Activated CD4-positive, alpha-beta T cell treated with anti-CD3 and anti-CD28 coated beads for 4 hours (primary cell): ENCODE measurements at regions not wholly inside any gene's neighbourhood (a gene's known extent, or its start where the extent isn't known, plus 50 kb on each side); places are given as distances from the start of the nearest gene placed in this dataset.
"Not testable (repeated sequence)": the region's sequence is repeated elsewhere in the genome, so short reads cannot be mapped to it uniquely, and the experiment has no call there.

Source experiments
- DNase-seq, 2 donors: peaks; one replicate each; pipeline ENCODE4 v3.0.0-alpha.2; 2020

DNA sequence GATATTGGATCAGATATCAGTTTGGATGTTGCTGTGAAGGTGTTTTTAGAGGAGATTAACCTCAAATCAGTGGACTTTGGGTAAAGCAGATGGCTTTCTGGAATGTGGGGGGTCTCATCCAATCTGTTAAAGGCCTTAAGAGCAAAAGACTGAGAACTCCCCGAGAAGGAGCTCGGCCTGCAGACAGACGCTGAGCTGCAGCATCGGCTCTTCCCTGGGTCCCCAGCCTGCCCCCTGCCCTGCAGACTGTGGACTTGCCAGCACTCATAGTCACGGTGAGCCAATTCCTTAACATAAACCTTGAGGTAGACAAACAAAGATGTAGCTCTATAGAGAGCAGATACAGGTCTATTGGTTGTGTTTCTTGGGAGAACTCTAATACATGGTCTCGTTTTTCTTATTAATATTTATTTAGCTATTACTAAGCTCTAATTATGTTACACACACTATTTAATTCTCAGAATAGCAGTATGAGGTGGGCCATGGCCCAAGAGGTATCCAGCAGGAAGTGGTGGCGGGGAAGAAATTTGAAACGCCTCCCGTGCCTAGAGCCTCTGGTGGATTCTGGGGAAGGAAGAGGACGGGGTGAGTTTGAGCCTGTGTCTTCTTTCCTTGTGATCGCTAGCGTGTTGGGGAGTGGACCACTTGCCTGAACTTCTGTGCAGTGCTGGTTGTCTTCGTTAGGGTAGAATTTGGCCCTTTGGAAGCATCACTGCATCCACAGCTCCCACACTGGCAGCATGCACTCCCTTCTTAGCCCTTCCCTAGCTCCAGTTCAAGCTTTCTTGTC is 305.3 kb downstream of the TEX29 start:
- DNase-seq = no peak

GRCh38 chr13:111626371-111627305 is 306.2 kb downstream of the TEX29 start:
- DNase-seq = no peak

DNA sequence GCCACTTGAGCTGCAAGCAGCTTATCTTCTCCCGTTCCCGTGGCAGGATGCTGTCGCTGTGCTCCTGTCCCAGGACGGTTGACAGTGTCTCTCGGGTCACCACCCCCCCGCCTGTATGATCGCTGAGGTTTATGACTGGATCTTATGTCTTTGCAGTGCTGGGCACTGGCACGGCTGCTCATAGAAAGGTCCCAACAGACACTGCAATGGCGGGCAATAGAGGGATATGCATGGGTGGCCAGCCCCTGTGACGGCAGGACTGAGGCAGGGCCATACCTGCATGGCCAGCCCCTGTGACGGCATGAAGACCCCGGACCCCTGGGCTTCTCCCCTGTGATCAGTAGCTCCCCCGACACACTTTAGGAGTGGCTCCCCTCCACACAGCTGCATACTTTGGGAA is 307.2 kb downstream of the TEX29 start:
- DNase-seq = no peak

DNA sequence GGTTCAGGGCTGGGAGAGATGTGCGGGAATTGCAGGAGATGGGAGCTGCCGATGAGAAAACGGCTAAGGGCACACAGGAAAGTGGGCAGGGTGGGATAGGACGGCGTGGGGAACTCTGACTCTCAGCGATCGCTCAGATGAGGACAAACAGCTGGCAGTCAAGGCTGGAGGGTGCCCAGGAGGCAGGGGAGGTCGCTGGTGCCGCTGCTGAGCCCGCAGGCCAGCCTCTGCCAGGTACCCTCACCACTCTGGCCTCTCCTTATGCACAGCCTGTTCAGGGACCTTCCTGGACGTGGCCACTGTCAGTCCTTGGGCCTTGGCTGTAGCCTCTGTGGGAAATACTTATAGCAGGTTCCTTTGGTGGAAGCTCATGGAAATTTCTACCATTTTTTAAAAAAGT is 308.6 kb downstream of the TEX29 start:
- DNase-seq = no peak

DNA sequence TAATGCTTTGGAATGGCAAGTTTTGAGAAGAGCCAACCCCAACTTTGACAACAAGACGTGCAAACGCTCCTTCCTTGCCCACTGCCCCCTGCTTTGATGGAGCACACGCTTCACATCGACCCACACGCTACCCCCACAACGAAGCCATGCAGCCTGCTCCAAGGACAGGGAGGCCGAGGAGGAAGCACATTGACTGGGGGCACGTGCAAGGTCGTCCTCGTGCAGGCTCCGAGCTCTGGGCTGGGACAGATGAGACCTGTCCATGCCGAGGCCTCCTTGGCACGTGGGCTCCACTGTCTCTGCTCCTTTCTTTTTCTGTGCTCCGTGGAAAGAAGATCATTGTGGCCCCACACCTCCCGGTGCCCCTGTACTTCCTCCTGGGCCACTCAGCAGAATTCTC is 309.0 kb downstream of the TEX29 start:
- DNase-seq = no peak

DNA sequence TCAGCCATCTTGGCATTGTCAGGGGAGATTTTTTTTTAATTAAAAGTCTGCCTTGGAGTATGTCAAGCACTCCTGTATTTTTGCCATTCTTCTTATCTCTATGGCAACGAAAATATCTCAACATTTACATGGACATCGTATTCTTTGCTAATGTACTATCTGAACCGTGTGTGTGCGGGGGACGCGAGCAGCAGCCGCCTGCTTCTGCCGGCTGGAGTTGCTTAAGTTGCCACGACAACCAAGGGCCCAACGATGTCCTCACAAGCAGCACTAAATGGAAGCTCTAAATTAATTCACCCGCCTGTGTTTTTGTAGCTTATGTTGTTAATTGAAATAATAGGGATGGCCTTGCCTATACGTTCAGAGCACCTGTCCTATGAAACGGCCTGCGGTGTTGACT is 309.5 kb downstream of the TEX29 start:
- DNase-seq = no peak

DNA sequence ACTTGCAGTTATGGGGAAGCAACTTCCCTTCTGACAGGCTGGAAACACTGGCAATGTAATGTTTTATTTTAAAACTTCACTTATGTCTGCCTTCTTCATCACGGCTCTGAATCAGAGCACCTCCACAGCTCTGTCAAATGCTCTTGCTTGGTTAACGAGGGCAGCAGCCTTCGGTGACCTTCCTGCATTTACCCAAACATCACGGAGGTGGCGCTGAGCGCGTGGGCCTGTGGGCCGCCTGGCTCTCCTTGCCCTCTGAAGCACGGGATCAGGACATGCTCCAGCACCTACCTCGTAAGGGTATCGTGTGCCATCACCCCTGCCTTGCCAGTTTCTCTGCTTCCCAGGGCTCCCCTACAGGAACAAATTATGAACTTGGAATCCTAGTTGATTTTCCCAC is 310.0 kb downstream of the TEX29 start:
- DNase-seq = no peak

- not testable (repeated sequence) for DNase-seq
Measured at GRCh38 chr13:111631271-111631670, 310.8 kb downstream of the TEX29 start.

GRCh38 chr13:111632906-111633305 is 312.5 kb downstream of the TEX29 start:
- DNase-seq = no peak

GRCh38 chr13:111633401-111633800 is 313.0 kb downstream of the TEX29 start:
- DNase-seq = no peak

- DNase-seq = no peak
Measured at GRCh38 chr13:111634410-111634809, 314.0 kb downstream of the TEX29 start.

- DNase-seq = no peak
Measured at GRCh38 chr13:111636271-111636670, 315.8 kb downstream of the TEX29 start.

DNA sequence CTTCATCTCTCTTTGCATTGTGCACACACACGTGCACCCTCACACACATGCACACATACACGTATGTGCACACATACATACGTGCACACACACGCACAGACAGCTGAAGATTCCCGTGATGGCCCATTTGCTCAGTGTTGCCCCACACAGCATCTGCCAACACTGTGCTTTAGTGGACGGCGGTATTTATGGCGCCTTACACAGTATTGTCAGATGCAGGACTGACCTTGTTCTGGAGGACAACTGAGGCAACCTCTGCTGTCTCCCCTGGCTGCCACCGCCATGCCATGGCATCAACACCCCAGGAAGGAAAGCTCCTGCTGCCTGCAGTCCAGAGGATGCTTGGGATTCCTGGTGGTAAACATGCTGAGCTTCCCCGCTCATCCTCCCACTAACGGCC is 316.4 kb downstream of the TEX29 start:
- DNase-seq = no peak

DNA sequence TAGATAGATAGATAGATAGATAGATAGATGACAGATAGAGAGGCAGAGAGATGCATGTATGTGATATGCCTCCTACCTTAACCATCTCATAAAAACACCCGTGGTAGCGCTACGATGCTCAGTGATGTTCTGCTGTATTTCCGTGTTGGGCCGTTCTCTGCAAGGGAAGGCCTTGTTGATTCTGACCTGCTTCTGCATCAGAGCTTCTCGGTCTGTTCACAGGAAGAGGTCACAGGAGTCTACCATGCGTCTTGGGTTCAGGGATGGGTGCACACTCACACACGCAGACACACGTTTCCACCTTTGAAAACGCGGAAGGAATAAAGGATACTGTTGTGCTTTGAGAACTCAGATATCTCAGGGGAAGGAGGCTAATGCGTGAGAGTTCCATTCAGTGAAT is 316.9 kb downstream of the TEX29 start:
- no peak for DNase-seq

DNA sequence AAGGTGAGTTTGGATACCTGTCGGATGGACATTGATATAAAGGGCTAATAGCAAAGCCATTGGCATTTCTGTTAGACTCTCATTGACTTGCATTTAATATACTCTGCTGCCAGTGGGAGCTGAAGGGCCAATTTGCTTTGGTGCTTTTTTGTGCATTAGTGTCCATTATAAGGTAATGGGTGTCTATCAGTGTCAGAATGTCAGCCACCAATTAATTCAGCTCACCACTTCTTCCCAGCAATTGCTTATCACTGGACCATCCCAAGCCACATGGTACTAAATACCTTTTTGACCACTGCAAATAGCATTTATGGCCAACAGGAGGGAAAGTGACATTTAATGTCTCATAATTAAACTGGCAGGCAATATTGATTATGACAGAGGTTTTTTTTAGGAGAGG is 317.8 kb downstream of the TEX29 start:
- DNase-seq = no peak

DNA sequence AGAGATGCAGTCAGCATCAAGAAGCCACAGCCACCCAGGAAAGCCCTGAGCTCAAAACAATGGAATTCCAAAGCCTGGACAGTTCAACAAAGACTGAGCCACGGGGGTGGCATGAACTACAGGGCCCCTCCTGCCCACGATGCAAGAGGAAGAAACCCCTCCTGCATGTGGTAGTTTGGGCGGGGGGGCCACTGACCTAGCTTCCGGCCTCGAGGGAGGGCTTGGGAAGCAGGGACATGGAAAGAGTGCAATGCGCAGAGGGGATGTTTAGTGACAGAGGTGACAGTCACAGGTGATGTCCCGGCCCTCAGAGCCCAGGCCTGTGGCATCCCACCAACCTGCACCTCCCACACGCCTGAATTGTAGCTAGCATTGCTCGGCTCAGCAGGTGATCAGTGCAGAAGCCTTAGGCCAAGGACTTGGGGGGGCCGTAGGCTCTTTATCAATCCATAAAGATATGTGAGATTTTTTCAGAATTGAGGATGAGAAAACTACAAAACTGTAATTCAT is 318.8 kb downstream of the TEX29 start:
- no peak for DNase-seq

- DNase-seq = no peak
Measured at GRCh38 chr13:111640006-111640405, 319.6 kb downstream of the TEX29 start.

DNA sequence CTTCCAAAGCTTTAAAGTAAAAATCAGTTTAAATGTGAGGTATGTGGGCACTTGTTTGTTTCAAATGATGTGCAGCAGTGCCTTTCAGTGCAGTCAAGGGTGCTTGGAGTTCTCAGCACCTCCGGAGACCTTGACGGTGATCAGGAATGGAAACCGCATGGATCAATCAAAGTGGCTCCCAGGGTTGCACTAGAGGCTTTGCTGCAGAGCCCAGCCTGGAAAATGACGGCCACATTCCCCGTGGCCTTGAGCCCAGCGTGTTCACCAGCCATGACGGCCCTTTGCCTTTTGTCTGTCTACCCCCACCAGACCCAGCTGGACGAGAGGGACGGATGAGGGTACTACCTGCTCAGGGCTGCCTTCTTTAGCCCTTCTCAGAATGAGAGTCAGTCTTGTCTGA is 320.0 kb downstream of the TEX29 start:
- DNase-seq = no peak

- no peak for DNase-seq
Measured at GRCh38 chr13:111642156-111642767, 321.8 kb downstream of the TEX29 start.

DNA sequence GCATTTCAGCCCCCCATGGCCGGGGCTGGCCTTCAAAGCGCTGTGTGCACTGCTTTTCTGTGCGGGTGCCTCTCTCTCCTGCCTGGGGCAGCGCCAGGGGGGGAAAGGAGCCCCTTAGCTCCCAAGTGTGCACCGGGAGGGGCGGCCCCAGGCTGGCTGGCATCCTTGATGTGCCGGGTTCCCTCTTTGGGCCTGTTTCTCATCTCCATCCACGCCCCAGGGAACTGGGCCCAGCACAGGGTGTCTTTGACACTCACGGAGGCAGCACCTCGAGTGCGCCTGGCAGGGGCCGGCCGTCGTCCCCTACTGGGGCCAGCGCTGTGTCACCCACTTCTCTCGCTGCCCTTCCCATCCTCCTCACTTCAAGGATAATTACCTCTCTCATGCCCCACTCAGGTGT is 324.3 kb downstream of the TEX29 start:
- no peak for DNase-seq

DNA sequence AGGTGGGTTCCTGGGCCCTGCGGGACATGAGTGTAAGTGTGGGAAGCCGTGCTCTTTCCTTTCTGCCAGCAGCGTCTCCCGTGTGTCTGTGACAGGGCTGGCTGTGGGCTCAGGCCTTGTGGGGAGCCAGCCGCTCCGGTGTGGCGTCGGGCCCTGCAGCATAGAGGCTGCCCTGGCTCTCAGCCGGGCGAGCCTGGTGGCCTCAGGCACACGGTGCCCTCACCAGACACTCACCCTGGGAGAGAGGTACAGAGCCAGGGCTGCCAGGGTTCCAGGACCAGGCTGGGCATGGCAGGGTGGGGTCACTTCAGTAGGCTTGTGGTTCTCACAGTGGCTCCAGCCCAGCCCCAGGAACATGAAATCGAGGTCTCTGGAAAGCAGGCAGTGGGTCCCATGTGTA is 324.8 kb downstream of the TEX29 start:
- DNase-seq = no peak

- no peak for DNase-seq
Measured at GRCh38 chr13:111645598-111646455, 325.4 kb downstream of the TEX29 start.
